GM10266 (cell line): ENCODE measurements at regions not wholly inside any gene's neighbourhood (a gene's known extent, or its start where the extent isn't known, plus 50 kb on each side); places are given as distances from the start of the nearest gene placed in this dataset.

Experiments
- DNase-seq: peaks from one replicate; pipeline ENCODE4 v3.0.0; 2012; ENCODE audit errors: extremely low spot score
- TF ChIP-seq, protein P1 (sequence below): IDR thresholded peaks from 2 replicates; pipeline ENCODE4 v1.5.1; 2012; ENCODE audit warnings: mild to moderate bottlenecking, low read depth; ENCODE audit not compliant: control insufficient read depth, insufficient read depth; ENCODE audit errors: missing control alignments

DNA sequence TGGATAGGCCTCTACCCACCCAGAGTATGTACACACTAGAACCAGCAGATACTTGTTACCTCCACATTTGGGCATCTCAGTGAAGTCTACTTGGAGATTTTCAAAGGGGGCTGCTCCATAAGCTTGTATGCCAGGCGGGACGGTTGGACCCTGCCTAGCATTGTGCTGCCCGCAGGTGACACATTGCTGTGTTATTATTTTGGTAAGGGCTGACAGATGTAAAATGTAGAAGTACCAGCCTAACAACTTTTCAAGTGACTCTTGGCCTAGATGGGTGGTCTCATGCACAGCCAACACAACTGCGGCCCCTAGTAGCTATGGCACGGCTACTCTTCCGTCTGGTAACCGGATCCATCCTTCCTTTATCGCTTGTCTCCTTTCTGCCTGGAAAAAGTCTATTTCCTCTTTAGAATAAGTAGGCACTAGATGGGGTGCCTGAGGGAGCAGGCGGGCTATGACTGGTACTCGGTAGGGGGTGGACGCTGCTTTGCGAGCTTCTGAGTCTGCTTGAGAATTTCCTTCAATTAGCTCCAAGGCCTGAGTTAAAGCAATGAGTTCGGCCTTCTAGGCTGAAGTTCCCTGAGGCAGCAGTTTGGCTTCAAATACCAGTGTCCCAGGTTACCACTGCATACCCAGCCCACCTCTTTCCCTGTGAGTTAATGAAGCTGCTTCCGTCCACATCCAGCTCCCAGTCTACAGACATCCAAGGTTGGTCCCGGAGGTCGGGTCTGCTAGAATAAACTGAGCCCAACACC is 405.3 kb downstream of the TGFB2 start:
- TF ChIP-seq, protein P1, sequence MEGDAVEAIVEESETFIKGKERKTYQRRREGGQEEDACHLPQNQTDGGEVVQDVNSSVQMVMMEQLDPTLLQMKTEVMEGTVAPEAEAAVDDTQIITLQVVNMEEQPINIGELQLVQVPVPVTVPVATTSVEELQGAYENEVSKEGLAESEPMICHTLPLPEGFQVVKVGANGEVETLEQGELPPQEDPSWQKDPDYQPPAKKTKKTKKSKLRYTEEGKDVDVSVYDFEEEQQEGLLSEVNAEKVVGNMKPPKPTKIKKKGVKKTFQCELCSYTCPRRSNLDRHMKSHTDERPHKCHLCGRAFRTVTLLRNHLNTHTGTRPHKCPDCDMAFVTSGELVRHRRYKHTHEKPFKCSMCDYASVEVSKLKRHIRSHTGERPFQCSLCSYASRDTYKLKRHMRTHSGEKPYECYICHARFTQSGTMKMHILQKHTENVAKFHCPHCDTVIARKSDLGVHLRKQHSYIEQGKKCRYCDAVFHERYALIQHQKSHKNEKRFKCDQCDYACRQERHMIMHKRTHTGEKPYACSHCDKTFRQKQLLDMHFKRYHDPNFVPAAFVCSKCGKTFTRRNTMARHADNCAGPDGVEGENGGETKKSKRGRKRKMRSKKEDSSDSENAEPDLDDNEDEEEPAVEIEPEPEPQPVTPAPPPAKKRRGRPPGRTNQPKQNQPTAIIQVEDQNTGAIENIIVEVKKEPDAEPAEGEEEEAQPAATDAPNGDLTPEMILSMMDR = no peak
- no peak for DNase-seq

- DNase-seq = no peak
- TF ChIP-seq, protein P1 = no peak
Observed at GRCh38 chr1:218751208-218751948, 406.2 kb downstream of the TGFB2 start.

- TF ChIP-seq, protein P1 = no peak
- DNase-seq = no peak
Observed at GRCh38 chr1:218752126-218752525, 407.0 kb downstream of the TGFB2 start.

DNA sequence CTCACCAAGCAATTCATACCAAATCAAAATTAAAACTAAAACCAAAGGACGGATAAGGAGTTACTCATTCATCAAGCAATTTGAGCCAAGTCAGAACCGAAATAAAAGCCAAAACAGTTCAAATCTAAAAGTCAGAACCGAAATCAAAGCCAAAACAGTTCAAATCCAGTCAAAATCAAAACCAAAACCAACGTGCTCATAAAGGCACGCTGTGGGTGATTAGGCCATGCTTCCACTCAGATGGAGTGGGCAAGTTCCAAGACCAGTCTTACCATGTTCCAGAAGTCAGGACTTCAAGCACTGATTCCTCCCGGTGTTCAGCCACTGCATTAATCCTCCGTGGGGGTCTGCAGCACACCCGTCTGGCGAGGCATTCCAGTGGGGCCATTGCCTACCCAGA is 409.3 kb downstream of the TGFB2 start:
- DNase-seq = no peak
- TF ChIP-seq, protein P1 = no peak

- TF ChIP-seq, protein P1 = no peak
- no peak for DNase-seq
Observed at GRCh38 chr1:218755128-218755527, 410.0 kb downstream of the TGFB2 start.

DNA sequence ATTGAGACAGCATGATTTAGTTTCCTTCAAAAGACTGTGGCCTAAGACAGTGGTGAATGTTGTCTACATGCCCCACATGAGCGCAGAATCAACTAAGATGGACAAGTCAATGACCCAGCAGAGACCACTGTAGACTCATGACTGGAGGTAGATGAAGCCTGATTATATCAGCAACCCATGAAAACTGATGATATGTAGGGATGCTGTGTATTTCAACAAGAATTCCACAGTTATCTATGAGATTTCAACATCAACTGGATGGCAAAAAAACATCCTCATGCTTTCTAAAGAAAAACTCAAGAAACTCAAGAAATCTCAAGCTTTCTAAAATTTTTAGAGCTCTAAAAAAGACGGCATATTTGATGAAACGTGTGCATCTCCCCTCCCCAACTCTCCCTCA is 413.9 kb upstream of the LYPLAL1 start:
- DNase-seq = no peak
- TF ChIP-seq, protein P1 = no peak
